ENCODE measurements at regions not wholly inside any gene's neighbourhood (a gene's known extent, or its start where the extent isn't known, plus 50 kb on each side); places are given as distances from the start of the nearest gene placed in this dataset.

DNA sequence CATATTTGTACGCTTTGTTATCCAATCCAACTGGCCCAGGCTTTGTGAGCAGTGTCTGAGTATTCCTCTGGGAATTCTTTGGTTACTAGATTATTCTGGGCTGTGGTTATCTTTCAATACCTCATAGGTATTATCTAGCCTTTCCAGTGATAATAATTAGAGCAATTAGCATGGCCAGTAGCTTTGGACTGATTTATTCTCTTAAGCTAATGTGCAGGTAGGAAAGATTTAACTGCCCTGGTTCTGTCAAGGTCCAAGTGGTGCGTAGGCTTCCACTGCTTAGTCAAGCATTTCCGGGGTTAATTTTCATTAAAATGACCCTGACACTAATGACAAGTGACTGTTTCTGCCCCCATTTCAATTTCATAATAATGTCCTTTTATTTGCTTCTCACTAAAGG, 54.2 kb upstream of the PMFBP1 start:
- no peak overlapping the region for H2AFZ ChIP-seq (ENCODE audit: low read length)
- H3K23me2 ChIP-seq (ENCODE audit: low read depth, low read length): no peaks in the 10 kb centered on the region
- no peaks in the 10 kb centered on the region for H3K79me2 ChIP-seq (ENCODE audit: control insufficient read depth in 1 of 2, insufficient read depth in 2 of 2, low read length in 2 of 2)
- no peak overlapping the region for H3K18ac ChIP-seq (ENCODE audit: extremely low read depth, low read length)
- H3K14ac ChIP-seq (ENCODE audit: insufficient read length): no peak overlapping the region
- no peak overlapping the region for H2BK15ac ChIP-seq (ENCODE audit: low read length)
- no peak overlapping the region for H2BK120ac ChIP-seq (replicated peaks; ENCODE audit: low read depth, low read length)
- no peak for DNase-seq (ENCODE audit: low read depth in 1 of 2, low spot score in 2 of 2)
- H2BK12ac ChIP-seq (ENCODE audit: low read depth, low read length): no peak overlapping the region
- no peak overlapping the region for H3K23ac ChIP-seq (ENCODE audit: insufficient read length)
- H3K56ac ChIP-seq (replicated peaks; ENCODE audit: insufficient read length, low read depth, low read length): no peak overlapping the region
- H4K91ac ChIP-seq (replicated peaks; ENCODE audit: insufficient read length, low read length): no peak overlapping the region
- CTCF ChIA-PET (ENCODE audit: partially characterized antibody): interaction anchor here (1.5 to 2.2 kb wide), 3 partner anchors 30 to 606 kb away, joined by 3 to 9 read pairs (median 4); no protein-coding TSS in a partner anchor
- no peak overlapping the region for H4K8ac ChIP-seq (ENCODE audit: extremely low read depth, insufficient read depth, low read length)
- no peaks in the 10 kb centered on the region for H3K36me3 ChIP-seq (ENCODE audit: control insufficient read depth in 2 of 4, insufficient read depth in 4 of 4, low read length in 3 of 4)
- no peaks in the 10 kb centered on the region for H4K20me1 ChIP-seq (replicated peaks in 1 of 2; ENCODE audit: control insufficient read depth in 1 of 2, insufficient read depth in 2 of 2, low read length in 2 of 2)
- no peak overlapping the region for H2AK5ac ChIP-seq (ENCODE audit: low read depth, low read length)
- no peaks in the 10 kb centered on the region for H3K27me3 ChIP-seq (replicated peaks in 1 of 4; ENCODE audit: control insufficient read depth in 3 of 4, extremely low read depth in 1 of 4, insufficient read depth in 3 of 4, low read length in 3 of 4)
- H3K79me1 ChIP-seq (ENCODE audit: low read depth, low read length): no peaks in the 10 kb centered on the region
- H3K4me1 ChIP-seq (replicated peaks in 1 of 4; ENCODE audit: control insufficient read depth in 3 of 4, insufficient read depth in 4 of 4, low read length in 3 of 4): no peaks in the 10 kb centered on the region
- H4K5ac ChIP-seq (ENCODE audit: insufficient read length, low read depth, low read length): no peak overlapping the region
- no peak overlapping the region for H3K4ac ChIP-seq (replicated peaks; ENCODE audit: insufficient read length, low read depth, low read length)
- no peaks in the 10 kb centered on the region for H3K9me3 ChIP-seq (ENCODE audit: insufficient read depth in 2 of 2, low read depth in 1 of 2, low read length in 1 of 2)
- no peak overlapping the region for H3K4me3 ChIP-seq (ENCODE audit: extremely low read depth in 1 of 4, insufficient read depth in 2 of 4, low read depth in 3 of 4, low read length in 4 of 4)
- no peak overlapping the region for H2BK5ac ChIP-seq (ENCODE audit: low read depth, low read length)
- FAIRE-seq: no peak
- POLR2A ChIA-PET (ENCODE audit: partially characterized antibody): no interaction called here
- H3K4me2 ChIP-seq (ENCODE audit: insufficient read depth in 1 of 2, low read depth in 2 of 2, low read length in 2 of 2): no peak overlapping the region
- no peak overlapping the region for H2BK20ac ChIP-seq (ENCODE audit: low read length)
- H3K9ac ChIP-seq (replicated peaks in 1 of 4; ENCODE audit: extremely low read depth in 1 of 4, low read depth in 3 of 4, low read length in 3 of 4): no peak overlapping the region
- no peak overlapping the region for H3K27ac ChIP-seq (ENCODE audit: low read depth, low read length)
- WGBS, 2 experiments (ENCODE audit: extremely low coverage in 1 of 2, insufficient coverage in 1 of 2, insufficient read length in 1 of 2, insufficient replicate concordance in 2 of 2, low coverage in 1 of 2, low lambda C conversion rate in 2 of 2, missing lambda C conversion rate in 1 of 2): 73% methylated on average over 3 of the region's 3 CpGs; no CpG with 5 or more reads in 1 of the 2 experiments
- TF ChIP-seq NRF1 (IDR thresholded peaks at IDR 0.05; ENCODE audit: low read depth, low read length) (no peak), POLR2AphosphoS5 (IDR thresholded peaks at IDR 0.05; ENCODE audit: low read depth, low read length) (no peak), EZH2 (IDR thresholded peaks at IDR 0.05; ENCODE audit: low read depth, low read length, severe bottlenecking) (no peak), RBBP5 (IDR thresholded peaks at IDR 0.05; ENCODE audit: borderline replicate concordance, low read depth, low read length) (no peak)
